H1 (cell line): ENCODE measurements at regions not wholly inside any gene's neighbourhood (a gene's known extent, or its start where the extent isn't known, plus 50 kb on each side); places are given as distances from the start of the nearest gene placed in this dataset.
A peak's percentile ranks its signal among the peaks of the same experiment; 100 is the strongest.

ENCODE experiments used
- CTCF ChIA-PET: fragments of 300-600 bp; sonication (Branson Sonifier 250); formaldehyde crosslinking; loops from one replicate; lab custom pipeline; 2021; ENCODE audit not compliant: partially characterized antibody; lab: Charles Lee
- POLR2A ChIA-PET: fragments of 300-600 bp; sonication (Branson Sonifier 250); formaldehyde crosslinking; loops from one replicate; lab custom pipeline; 2021; ENCODE audit warnings: inconsistent platforms; ENCODE audit not compliant: partially characterized antibody; lab: Charles Lee
- DNase-seq, 2 experiments: peaks; one replicate each; pipeline versions ENCODE4 v3.0.0 to v3.0.0-alpha.2; 2010 to 2022; ENCODE audit warnings: low spot score in 2 of 2, low read depth in 1 of 2, mixed read lengths in 1 of 2
- FAIRE-seq: peaks from 2 replicates; lab custom pipeline; 2011; peaks lifted over from hg19 to GRCh38; lab: Jason Lieb, UNC
- H2AFZ ChIP-seq: 2 replicates; pipeline ENCODE4 v1.8.1; 2012; ENCODE audit warnings: low read length, inconsistent platforms
- H2AK5ac ChIP-seq: 2 replicates; pipeline ENCODE4 v1.6.1; 2013; ENCODE audit warnings: low read depth, low read length
- H2BK120ac ChIP-seq: replicated peaks from 2 replicates; pipeline ENCODE3; 2013; ENCODE audit warnings: low read depth, low read length, inconsistent platforms
- H2BK12ac ChIP-seq: 2 replicates; pipeline ENCODE4 v1.6.1; 2013; ENCODE audit warnings: low read depth, low read length
- H2BK15ac ChIP-seq: 2 replicates; pipeline ENCODE4 v1.6.1; 2013; ENCODE audit warnings: low read length
- H2BK20ac ChIP-seq: 2 replicates; pipeline ENCODE4 v1.6.1; 2013; ENCODE audit warnings: low read length
- H2BK5ac ChIP-seq: 2 replicates; pipeline ENCODE4 v1.6.1; 2013; ENCODE audit warnings: low read depth, low read length
- H3K14ac ChIP-seq: 2 replicates; pipeline ENCODE4 v1.6.1; 2013; ENCODE audit warnings: inconsistent platforms; ENCODE audit not compliant: insufficient read length
- H3K18ac ChIP-seq: 2 replicates; pipeline ENCODE4 v1.6.1; 2013; ENCODE audit warnings: low read length; ENCODE audit errors: extremely low read depth
- H3K23ac ChIP-seq: 2 replicates; pipeline ENCODE4 v1.6.1; 2013; ENCODE audit warnings: inconsistent platforms; ENCODE audit not compliant: insufficient read length
- H3K23me2 ChIP-seq: 2 replicates; pipeline ENCODE4 v1.6.1; 2013; ENCODE audit warnings: low read depth, low read length
- H3K27ac ChIP-seq: 2 replicates; pipeline ENCODE4 v1.6.1; 2011; ENCODE audit warnings: low read depth, low read length, inconsistent platforms
- H3K27me3 ChIP-seq, 4 experiments: replicated peaks in 1 of 4; 1 replicate in 1 of 4; 2 replicates in 3 of 4; pipeline versions ENCODE4 v1.6.1 to v1.8.1; 2011 to 2013; ENCODE audit warnings: low read length in 3 of 4, mild to moderate bottlenecking in 3 of 4, inconsistent platforms in 2 of 4, mixed read lengths in 2 of 4, moderate library complexity in 1 of 4; ENCODE audit not compliant: control insufficient read depth in 3 of 4, insufficient read depth in 3 of 4; ENCODE audit errors: extremely low read depth in 1 of 4
- H3K36me3 ChIP-seq, 4 experiments: 2 replicates each; pipeline versions ENCODE4 v1.6.1 to v1.8.1; 2011 to 2013; ENCODE audit warnings: mild to moderate bottlenecking in 4 of 4, low read length in 3 of 4, moderate library complexity in 2 of 4, control low read depth in 1 of 4, inconsistent platforms in 1 of 4; ENCODE audit not compliant: insufficient read depth in 4 of 4, control insufficient read depth in 2 of 4
- H3K4ac ChIP-seq: replicated peaks from 2 replicates; pipeline ENCODE3; 2013; ENCODE audit warnings: low read length, low read depth, mixed read lengths, inconsistent platforms; ENCODE audit not compliant: insufficient read length
- H3K4me1 ChIP-seq, 4 experiments: replicated peaks in 1 of 4; 1 replicate in 1 of 4; 2 replicates in 3 of 4; pipeline versions ENCODE4 v1.6.1 to v1.8.1; 2011 to 2013; ENCODE audit warnings: low read length in 3 of 4, inconsistent platforms in 2 of 4, mixed read lengths in 1 of 4; ENCODE audit not compliant: insufficient read depth in 4 of 4, control insufficient read depth in 3 of 4
- H3K4me2 ChIP-seq, 2 experiments: 2 replicates each; pipeline versions ENCODE4 v1.6.1 to v1.8.1; 2011 to 2013; ENCODE audit warnings: low read depth in 2 of 2, low read length in 2 of 2, control low read depth in 1 of 2, inconsistent platforms in 1 of 2, mild to moderate bottlenecking in 1 of 2; ENCODE audit not compliant: insufficient read depth in 1 of 2
- H3K4me3 ChIP-seq, 4 experiments: fragments of 200-600, 300-600 bp in 1 of 4; sonication (generic), shearing (Covaris generic), sonication (Bioruptor Twin) in 1 of 4; 2 replicates each; pipeline versions ENCODE4 v1.5.1 to v1.8.1; 2011 to 2016; ENCODE audit warnings: low read length in 4 of 4, low read depth in 3 of 4, control low read depth in 2 of 4, inconsistent platforms in 2 of 4, mild to moderate bottlenecking in 2 of 4, mixed read lengths in 1 of 4, moderate library complexity in 1 of 4; ENCODE audit not compliant: insufficient read depth in 2 of 4; ENCODE audit errors: extremely low read depth in 1 of 4
- H3K56ac ChIP-seq: replicated peaks from 2 replicates; pipeline ENCODE3; 2013; ENCODE audit warnings: low read depth, mild to moderate bottlenecking, mixed read lengths, low read length, inconsistent platforms; ENCODE audit not compliant: insufficient read length
- H3K79me1 ChIP-seq: 2 replicates; pipeline ENCODE4 v1.6.1; 2013; ENCODE audit warnings: low read depth, low read length, control low read depth
- H3K79me2 ChIP-seq, 2 experiments: 2 replicates each; pipeline versions ENCODE4 v1.6.1 to v1.8.1; 2012 to 2013; ENCODE audit warnings: low read length in 2 of 2, mild to moderate bottlenecking in 2 of 2, inconsistent platforms in 1 of 2; ENCODE audit not compliant: insufficient read depth in 2 of 2, control insufficient read depth in 1 of 2
- H3K9ac ChIP-seq, 4 experiments: replicated peaks in 1 of 4; 1 replicate in 1 of 4; 2 replicates in 3 of 4; pipeline versions ENCODE4 v1.6.1 to v1.8.1; 2011 to 2013; ENCODE audit warnings: low read depth in 3 of 4, low read length in 3 of 4, control low read depth in 2 of 4, mild to moderate bottlenecking in 2 of 4, moderate library complexity in 2 of 4, inconsistent platforms in 1 of 4; ENCODE audit errors: extremely low read depth in 1 of 4
- H3K9me3 ChIP-seq, 2 experiments: 2 replicates each; pipeline versions ENCODE4 v1.6.1 to v1.8.1; 2012 to 2013; ENCODE audit warnings: mild to moderate bottlenecking in 2 of 2, moderate library complexity in 2 of 2, control low read depth in 1 of 2, inconsistent platforms in 1 of 2, low read depth in 1 of 2, low read length in 1 of 2, mixed read lengths in 1 of 2; ENCODE audit not compliant: insufficient read depth in 2 of 2
- H4K20me1 ChIP-seq, 2 experiments: replicated peaks in 1 of 2; 2 replicates each; pipeline versions ENCODE3 to v1.8.1; 2011 to 2013; ENCODE audit warnings: inconsistent platforms in 2 of 2, low read length in 2 of 2, mild to moderate bottlenecking in 1 of 2; ENCODE audit not compliant: insufficient read depth in 2 of 2, control insufficient read depth in 1 of 2
- H4K5ac ChIP-seq: 2 replicates; pipeline ENCODE4 v1.6.1; 2013; ENCODE audit warnings: low read length, low read depth, mixed read lengths, inconsistent platforms; ENCODE audit not compliant: insufficient read length
- H4K8ac ChIP-seq: 2 replicates; pipeline ENCODE4 v1.8.0; 2013; ENCODE audit warnings: mild to moderate bottlenecking, moderate library complexity, low read length, inconsistent platforms; ENCODE audit not compliant: insufficient read depth; ENCODE audit errors: extremely low read depth
- H4K91ac ChIP-seq: replicated peaks from 2 replicates; pipeline ENCODE3; 2013; ENCODE audit warnings: low read length, mixed read lengths, inconsistent platforms; ENCODE audit not compliant: insufficient read length
- CTCF ChIP-seq, 3 experiments: IDR thresholded peaks; 1 replicate in 2 of 3; 2 replicates in 1 of 3; pipeline versions ENCODE4 v1.5.1 to v1.6.1; 2011; ENCODE audit warnings: low read length in 3 of 3, mild to moderate bottlenecking in 3 of 3, inconsistent platforms in 2 of 3, low read depth in 1 of 3, moderate library complexity in 1 of 3; ENCODE audit not compliant: insufficient read depth in 1 of 3; ENCODE audit errors: control extremely low read depth in 1 of 3
- EZH2 ChIP-seq: fragments of 200-600 bp; sonication (generic); IDR thresholded peaks from 2 replicates; pipeline ENCODE4 v1.7.1; 2012; ENCODE audit warnings: low read depth, mild to moderate bottlenecking, moderate library complexity, low read length, inconsistent platforms; ENCODE audit not compliant: severe bottlenecking
- HDAC6 ChIP-seq: IDR thresholded peaks from one replicate; pipeline ENCODE4 v1.7.1; 2012; ENCODE audit warnings: low read depth, mild to moderate bottlenecking, inconsistent platforms, low read length, moderate library complexity
- JUND ChIP-seq: IDR thresholded peaks from 2 replicates; pipeline ENCODE4 v1.6.1; 2011; ENCODE audit warnings: mild to moderate bottlenecking, improper control_type of control experiment, low read length
- KDM5A ChIP-seq: fragments of 200-600 bp; IDR thresholded peaks from 2 replicates; pipeline ENCODE4 v1.7.1; 2012; ENCODE audit warnings: mild to moderate bottlenecking, low read length, inconsistent platforms, mixed read lengths
- NANOG ChIP-seq: IDR thresholded peaks from 2 replicates; pipeline ENCODE4 v1.6.1; 2011; ENCODE audit warnings: low read length, low read depth, mild to moderate bottlenecking, inconsistent platforms; ENCODE audit not compliant: insufficient read depth, poor library complexity, severe bottlenecking
- RFX5 ChIP-seq: IDR thresholded peaks from 2 replicates; pipeline ENCODE4 v1.6.1; 2011; ENCODE audit warnings: low read depth, low read length, improper control_type of control experiment, borderline replicate concordance
- TAF7 ChIP-seq: optimal IDR thresholded peaks from 2 replicates; pipeline ENCODE3; 2011; ENCODE audit warnings: low read depth, mild to moderate bottlenecking, inconsistent platforms, low read length, moderate library complexity, borderline replicate concordance
- WGBS, 2 experiments: shearing (Covaris generic) in 1 of 2; methylation state at CpG; one replicate each; pipeline versions ENCODE4 v1.1.6 to v1.1.7; 2013 to 2015; ENCODE audit warnings: low lambda C conversion rate in 2 of 2, mixed read lengths in 2 of 2, inconsistent platforms in 1 of 2, low coverage in 1 of 2, missing lambda C conversion rate in 1 of 2; ENCODE audit not compliant: insufficient replicate concordance in 2 of 2, insufficient coverage in 1 of 2, insufficient read length in 1 of 2; ENCODE audit errors: extremely low coverage in 1 of 2, missing lambda C conversion rate in 1 of 2; 5-methylcytosine and 5-hydroxymethylcytosine counted together

GRCh38 chr12:92505254-92506231, 197.2 kb upstream of the PLEKHG7 start:
- no peaks in the 10 kb centered on the region; a peak in 1 of 4 replicates for H3K9me3 ChIP-seq
- H2BK120ac ChIP-seq, result no peak overlapping the region
- H2BK12ac ChIP-seq, result 0 out of 2 replicates have a peak overlapping the region, but pooled peaks have one; percentile 13
- H3K79me1 ChIP-seq, result no peaks in the 10 kb centered on the region
- H3K27me3 ChIP-seq, result no peaks in the 10 kb centered on the region
- peak overlapping the region in 1 of 2 experiments; percentile 17; a peak in 1 of 4 replicates for H3K4me2 ChIP-seq
- no peak overlapping the region for H3K9ac ChIP-seq
- ChIA-PET POLR2A (interaction anchor here (0.6 kb wide), 1 partner anchor 361 kb away, joined by 3 read pairs; no protein-coding TSS in a partner anchor), CTCF (interaction anchor here (0.6 to 2.8 kb wide), 8 partner anchors 8 to 693 kb away, joined by 3 to 17 read pairs (median 3); no protein-coding TSS in a partner anchor)
- no peak overlapping the region for H3K18ac ChIP-seq
- H3K27ac ChIP-seq, result no peak overlapping the region
- H4K20me1 ChIP-seq, result no peaks in the 10 kb centered on the region
- no peaks in the 10 kb centered on the region for H3K36me3 ChIP-seq
- no peak overlapping the region for H4K91ac ChIP-seq
- no peak overlapping the region for H2AK5ac ChIP-seq
- H3K4ac ChIP-seq, result no peak overlapping the region
- FAIRE-seq (no peak), DNase-seq (no peak)
- no peak overlapping the region for H3K56ac ChIP-seq
- no peak overlapping the region for H3K23ac ChIP-seq
- no peak overlapping the region for H3K4me3 ChIP-seq
- H3K79me2 ChIP-seq, result no peaks in the 10 kb centered on the region
- H3K23me2 ChIP-seq, result no peaks in the 10 kb centered on the region
- no peak overlapping the region for H2BK20ac ChIP-seq
- no peak overlapping the region for H2BK15ac ChIP-seq
- no peak overlapping the region for H4K8ac ChIP-seq
- H2AFZ ChIP-seq, result peak overlapping the region; percentile 80; the same call in 1 of the 2 replicates
- 80% methylated on average over 12 of the region's 12 CpGs; no CpG with 5 or more reads in 1 of the 2 experiments for WGBS, 2 experiments
- peaks cover 0 to 3% (median under 1%) of the 10 kb centered on the region in 4 experiments; a peak in 1 of 7 replicates for H3K4me1 ChIP-seq
- H3K14ac ChIP-seq, result no peak overlapping the region
- H2BK5ac ChIP-seq, result no peak overlapping the region
- no peak overlapping the region for H4K5ac ChIP-seq
- TF ChIP-seq NANOG, result no peak
- TF ChIP-seq RFX5, result no peak
- TF ChIP-seq KDM5A, result no peak
- TF ChIP-seq CTCF (IDR thresholded peaks at IDR 0.05; ENCODE audit: control extremely low read depth in 1 of 3, insufficient read depth in 1 of 3, low read depth in 1 of 3, low read length in 3 of 3), result no peak
- TF ChIP-seq EZH2, result no peak
- no peak for TF ChIP-seq TAF7
- no peak for TF ChIP-seq JUND
- TF ChIP-seq HDAC6, result no peak
